Neural cell (in vitro differentiated cells): ENCODE measurements at regions not wholly inside any gene's neighbourhood (a gene's known extent, or its start where the extent isn't known, plus 50 kb on each side); places are given as distances from the start of the nearest gene placed in this dataset.

ENCODE experiments used
- H2AFZ ChIP-seq: fragments of 200-600, 300-800 bp; sonication (generic), shearing (Covaris generic); 2 replicates; pipeline ENCODE4 v1.6.0; 2014; ENCODE audit warnings: low read depth, mild to moderate bottlenecking, antibody characterized with exemption, low read length, moderate library complexity
- H3F3A ChIP-seq: fragments of 200-600 bp; shearing (Covaris generic); 2 replicates; pipeline ENCODE4 v1.6.1; 2016; ENCODE audit warnings: mild to moderate bottlenecking, moderate library complexity, mixed read lengths, antibody characterized with exemption, low read length; ENCODE audit not compliant: insufficient read depth, poor library complexity, severe bottlenecking
- H3K27ac ChIP-seq: fragments of 200-600, 300-800 bp; sonication (generic), shearing (Covaris generic); 2 replicates; pipeline ENCODE4 v1.5.1; 2014; ENCODE audit warnings: mild to moderate bottlenecking, low read length, moderate library complexity
- H3K27me3 ChIP-seq: fragments of 300-800, 200-600 bp; sonication (generic), shearing (Covaris generic); 2 replicates; pipeline ENCODE4 v1.6.0; 2014; ENCODE audit warnings: mild to moderate bottlenecking, low read depth, low read length, moderate library complexity; ENCODE audit not compliant: insufficient read depth
- H3K36me3 ChIP-seq: fragments of 300-800, 200-600 bp; sonication (generic), shearing (Covaris generic); 2 replicates; pipeline ENCODE4 v1.5.1; 2014; ENCODE audit warnings: mild to moderate bottlenecking, antibody characterized with exemption, low read length, moderate library complexity; ENCODE audit not compliant: insufficient read depth
- H3K4me2 ChIP-seq: fragments of 300-800, 200-600 bp; sonication (generic), shearing (Covaris generic); 2 replicates; pipeline ENCODE4 v1.6.0; 2014; ENCODE audit warnings: mild to moderate bottlenecking, low read length
- H3K4me3 ChIP-seq: fragments of 300-800, 200-600 bp; sonication (generic), shearing (Covaris generic); 2 replicates; pipeline ENCODE4 v1.5.1; 2014; ENCODE audit warnings: mild to moderate bottlenecking, low read length, moderate library complexity
- H3K79me2 ChIP-seq: fragments of 200-600 bp; shearing (Covaris generic); replicated peaks from 2 replicates; pipeline ENCODE4 v1.6.0; 2014; ENCODE audit warnings: mild to moderate bottlenecking, low read length, moderate library complexity; ENCODE audit not compliant: insufficient read depth
- H3K9ac ChIP-seq: fragments of 300-800, 200-600 bp; sonication (generic), shearing (Covaris generic); 2 replicates; pipeline ENCODE4 v1.6.1; 2016; ENCODE audit warnings: mild to moderate bottlenecking, low read length, mixed read lengths
- H3K9me2 ChIP-seq: fragments of 200-600 bp; shearing (Covaris generic); 2 replicates; pipeline ENCODE4 v1.6.1; 2016; ENCODE audit warnings: mild to moderate bottlenecking, low read length, mixed read lengths; ENCODE audit not compliant: insufficient read depth
- H3K9me3 ChIP-seq: fragments of 200-600, 300-800 bp; sonication (generic), shearing (Covaris generic); 2 replicates; pipeline ENCODE4 v1.6.1; 2016; ENCODE audit warnings: mild to moderate bottlenecking, mixed run types, low read length, moderate library complexity, mixed read lengths
- H4K20me1 ChIP-seq: fragments of 200-600 bp; shearing (Covaris generic); 2 replicates; pipeline ENCODE4 v1.6.1; 2016; ENCODE audit warnings: mild to moderate bottlenecking, mixed run types; ENCODE audit not compliant: insufficient read depth
- EP300 ChIP-seq: fragments of 450-650 bp; conservative IDR thresholded peaks from 2 replicates; pipeline ENCODE4 v1.6.1; 2014; ENCODE audit warnings: antibody characterized with exemption, mild to moderate bottlenecking, moderate library complexity; ENCODE audit not compliant: poor library complexity, severe bottlenecking
- EZH2 ChIP-seq: fragments of 200-600, 300-800 bp; shearing (Covaris generic), sonication (generic); IDR thresholded peaks from 2 replicates; pipeline ENCODE4 v1.6.1; 2014; ENCODE audit warnings: antibody characterized with exemption, low read length, borderline replicate concordance, mild to moderate bottlenecking; ENCODE audit not compliant: insufficient read depth, poor library complexity, severe bottlenecking
- MXI1 ChIP-seq: fragments of 450-650 bp; conservative IDR thresholded peaks from 2 replicates; pipeline ENCODE4 v1.6.1; 2014; ENCODE audit warnings: antibody characterized with exemption, mild to moderate bottlenecking; ENCODE audit not compliant: poor library complexity, severe bottlenecking
- POLR2AphosphoS5 ChIP-seq: IDR thresholded peaks from 2 replicates; pipeline ENCODE4 v1.6.1; 2012
- RAD21 ChIP-seq: fragments of 450-650 bp; conservative IDR thresholded peaks from 2 replicates; pipeline ENCODE4 v1.6.1; 2014; ENCODE audit warnings: antibody characterized with exemption, mild to moderate bottlenecking, moderate library complexity
- SMC3 ChIP-seq: fragments of 450-650 bp; conservative IDR thresholded peaks from 2 replicates; pipeline ENCODE4 v1.6.1; 2014; ENCODE audit warnings: antibody characterized with exemption, mild to moderate bottlenecking, moderate library complexity; ENCODE audit not compliant: poor library complexity
- TAF1 ChIP-seq: IDR thresholded peaks from 2 replicates; pipeline ENCODE4 v1.6.1; 2012; ENCODE audit warnings: low read depth
- TF ChIP-seq, protein P1 (sequence below): fragments of 450-650 bp; IDR thresholded peaks from 2 replicates; pipeline ENCODE4 v1.5.1; 2014; ENCODE audit warnings: antibody characterized with exemption, mild to moderate bottlenecking, moderate library complexity; ENCODE audit not compliant: poor library complexity, severe bottlenecking
- TF ChIP-seq, protein P2 (sequence below): IDR thresholded peaks from 2 replicates; pipeline ENCODE4 v1.6.1; 2012; ENCODE audit warnings: borderline replicate concordance

DNA sequence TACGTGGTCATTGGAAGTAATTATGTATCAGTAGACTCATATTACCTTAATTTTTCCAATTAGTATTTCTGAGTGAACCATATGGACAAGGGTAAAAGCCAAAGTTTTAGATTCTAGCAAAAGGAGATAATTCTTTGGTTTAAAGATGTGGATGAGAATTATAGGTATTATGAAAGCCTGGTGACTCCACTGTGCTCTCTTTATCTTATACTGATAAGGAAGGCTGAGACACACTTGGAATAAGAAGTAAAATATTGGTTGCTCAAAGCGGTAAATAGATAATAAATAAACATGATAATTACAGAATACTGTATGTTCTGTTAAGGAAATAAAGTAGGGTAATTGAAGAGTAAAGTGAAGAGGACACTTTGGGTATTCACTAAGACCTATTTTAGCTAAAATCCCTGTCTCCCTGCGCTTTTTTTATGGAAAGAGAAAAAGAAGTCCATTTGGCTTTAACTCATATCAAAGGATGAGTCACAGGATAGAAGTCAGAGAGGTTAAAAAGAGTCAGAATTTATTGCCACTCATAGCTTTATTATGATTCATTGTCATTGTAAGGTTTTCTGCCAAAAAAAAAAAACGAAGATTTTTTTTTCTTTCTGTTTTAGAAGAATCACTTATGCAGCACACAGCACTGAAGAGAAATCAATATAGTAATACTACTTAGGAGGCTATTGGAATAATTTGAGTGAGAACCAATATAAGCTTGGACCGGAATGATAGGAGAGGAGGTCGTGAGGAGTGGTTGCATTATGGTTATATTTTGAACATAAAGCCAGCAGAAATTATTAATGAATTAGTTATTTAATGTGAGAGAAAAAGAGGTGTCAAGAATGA is 2463.1 kb downstream of the ARAP2 start:
- Histone ChIP-seq H3K27ac (no peak overlapping the region), H3K36me3 (no peaks in the 10 kb centered on the region), H4K20me1 (no peaks in the 10 kb centered on the region), H3K79me2 (no peaks in the 10 kb centered on the region), H3K4me2 (no peak overlapping the region), H3K9ac (no peak overlapping the region), H3K27me3 (no peaks in the 10 kb centered on the region), H3K9me3 (no peaks in the 10 kb centered on the region), H3K4me3 (no peak overlapping the region), H3K9me2 (no peaks in the 10 kb centered on the region), H3F3A (no peaks in the 10 kb centered on the region), H2AFZ (no peak overlapping the region)
- TF ChIP-seq MXI1 (no peak), SMC3 (no peak), RAD21 (no peak), EZH2 (no peak), POLR2AphosphoS5 (no peak), EP300 (no peak), TAF1 (no peak)
- TF ChIP-seq, protein P1, sequence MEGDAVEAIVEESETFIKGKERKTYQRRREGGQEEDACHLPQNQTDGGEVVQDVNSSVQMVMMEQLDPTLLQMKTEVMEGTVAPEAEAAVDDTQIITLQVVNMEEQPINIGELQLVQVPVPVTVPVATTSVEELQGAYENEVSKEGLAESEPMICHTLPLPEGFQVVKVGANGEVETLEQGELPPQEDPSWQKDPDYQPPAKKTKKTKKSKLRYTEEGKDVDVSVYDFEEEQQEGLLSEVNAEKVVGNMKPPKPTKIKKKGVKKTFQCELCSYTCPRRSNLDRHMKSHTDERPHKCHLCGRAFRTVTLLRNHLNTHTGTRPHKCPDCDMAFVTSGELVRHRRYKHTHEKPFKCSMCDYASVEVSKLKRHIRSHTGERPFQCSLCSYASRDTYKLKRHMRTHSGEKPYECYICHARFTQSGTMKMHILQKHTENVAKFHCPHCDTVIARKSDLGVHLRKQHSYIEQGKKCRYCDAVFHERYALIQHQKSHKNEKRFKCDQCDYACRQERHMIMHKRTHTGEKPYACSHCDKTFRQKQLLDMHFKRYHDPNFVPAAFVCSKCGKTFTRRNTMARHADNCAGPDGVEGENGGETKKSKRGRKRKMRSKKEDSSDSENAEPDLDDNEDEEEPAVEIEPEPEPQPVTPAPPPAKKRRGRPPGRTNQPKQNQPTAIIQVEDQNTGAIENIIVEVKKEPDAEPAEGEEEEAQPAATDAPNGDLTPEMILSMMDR = no peak
- TF ChIP-seq, protein P2, sequence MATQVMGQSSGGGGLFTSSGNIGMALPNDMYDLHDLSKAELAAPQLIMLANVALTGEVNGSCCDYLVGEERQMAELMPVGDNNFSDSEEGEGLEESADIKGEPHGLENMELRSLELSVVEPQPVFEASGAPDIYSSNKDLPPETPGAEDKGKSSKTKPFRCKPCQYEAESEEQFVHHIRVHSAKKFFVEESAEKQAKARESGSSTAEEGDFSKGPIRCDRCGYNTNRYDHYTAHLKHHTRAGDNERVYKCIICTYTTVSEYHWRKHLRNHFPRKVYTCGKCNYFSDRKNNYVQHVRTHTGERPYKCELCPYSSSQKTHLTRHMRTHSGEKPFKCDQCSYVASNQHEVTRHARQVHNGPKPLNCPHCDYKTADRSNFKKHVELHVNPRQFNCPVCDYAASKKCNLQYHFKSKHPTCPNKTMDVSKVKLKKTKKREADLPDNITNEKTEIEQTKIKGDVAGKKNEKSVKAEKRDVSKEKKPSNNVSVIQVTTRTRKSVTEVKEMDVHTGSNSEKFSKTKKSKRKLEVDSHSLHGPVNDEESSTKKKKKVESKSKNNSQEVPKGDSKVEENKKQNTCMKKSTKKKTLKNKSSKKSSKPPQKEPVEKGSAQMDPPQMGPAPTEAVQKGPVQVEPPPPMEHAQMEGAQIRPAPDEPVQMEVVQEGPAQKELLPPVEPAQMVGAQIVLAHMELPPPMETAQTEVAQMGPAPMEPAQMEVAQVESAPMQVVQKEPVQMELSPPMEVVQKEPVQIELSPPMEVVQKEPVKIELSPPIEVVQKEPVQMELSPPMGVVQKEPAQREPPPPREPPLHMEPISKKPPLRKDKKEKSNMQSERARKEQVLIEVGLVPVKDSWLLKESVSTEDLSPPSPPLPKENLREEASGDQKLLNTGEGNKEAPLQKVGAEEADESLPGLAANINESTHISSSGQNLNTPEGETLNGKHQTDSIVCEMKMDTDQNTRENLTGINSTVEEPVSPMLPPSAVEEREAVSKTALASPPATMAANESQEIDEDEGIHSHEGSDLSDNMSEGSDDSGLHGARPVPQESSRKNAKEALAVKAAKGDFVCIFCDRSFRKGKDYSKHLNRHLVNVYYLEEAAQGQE = no peak

DNA sequence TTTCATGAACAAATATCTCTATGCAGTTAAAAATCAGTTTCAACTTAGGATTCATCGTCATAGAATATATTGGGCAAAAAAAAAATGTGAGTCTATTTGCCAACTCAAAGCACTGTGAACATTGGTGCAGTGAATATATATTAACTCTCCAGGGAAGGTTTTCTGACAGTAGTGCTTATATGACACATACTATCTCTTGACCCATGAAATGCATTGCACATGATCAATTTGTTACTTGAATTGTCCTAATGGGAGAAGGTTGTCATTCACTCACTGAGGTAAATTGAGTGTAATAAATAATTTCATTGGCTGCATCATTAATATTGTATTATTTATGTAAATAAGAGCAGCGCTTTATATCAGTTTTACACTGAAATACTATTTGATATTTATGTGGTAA is 2458.5 kb downstream of the ARAP2 start:
- Histone ChIP-seq H2AFZ (no peak overlapping the region), H3K9me2 (no peaks in the 10 kb centered on the region), H3F3A (no peaks in the 10 kb centered on the region), H3K4me2 (peak overlapping the region; percentile 34), H3K4me3 (no peak overlapping the region), H3K9ac (no peak overlapping the region), H4K20me1 (no peaks in the 10 kb centered on the region), H3K79me2 (no peaks in the 10 kb centered on the region), H3K27ac (no peak overlapping the region), H3K27me3 (no peaks in the 10 kb centered on the region), H3K36me3 (no peaks in the 10 kb centered on the region), H3K9me3 (no peaks in the 10 kb centered on the region)
- TF ChIP-seq, protein P1 = no peak
- TF ChIP-seq EP300 (no peak), EZH2 (no peak), TAF1 (no peak), RAD21 (no peak), POLR2AphosphoS5 (no peak)
- TF ChIP-seq, protein P2 = no peak
